B cell (primary cell): ENCODE measurements at regions not wholly inside any gene's neighbourhood (a gene's known extent, or its start where the extent isn't known, plus 50 kb on each side); places are given as distances from the start of the nearest gene placed in this dataset.

ENCODE experiments used
- ATAC-seq: fragments of 200-7000 bp; cut with Tn5 transposase; one replicate; pipeline ENCODE4 v1.10.0; 2021; ENCODE audit warnings: low read depth, mild to moderate bottlenecking, moderate number of reproducible peaks, moderate library complexity
- CTCF ChIA-PET: fragments of 350-600 bp; sonication (Branson Sonifier 250); formaldehyde crosslinking; loops from one replicate; lab custom pipeline; 2021; ENCODE audit warnings: antibody characterized with exemption, inconsistent platforms; lab: Charles Lee
- POLR2A ChIA-PET: fragments of 350-600 bp; sonication (Branson Sonifier 250); formaldehyde crosslinking; loops from one replicate; lab custom pipeline; 2021; ENCODE audit warnings: antibody characterized with exemption; lab: Charles Lee
- DNase-seq: peaks from one replicate; pipeline ENCODE4 v3.0.0; 2013
- H2AFZ ChIP-seq: 2 replicates; pipeline ENCODE4 v1.6.1; 2012; ENCODE audit warnings: mild to moderate bottlenecking, low read depth, low read length; ENCODE audit not compliant: insufficient read depth, poor library complexity, severe bottlenecking
- H3K27ac ChIP-seq, 2 donors: 1 replicate in 1 of 2; 2 replicates in 1 of 2; pipeline ENCODE4 v1.5.1; 2012 to 2013; ENCODE audit warnings: low read length in 2 of 2, mild to moderate bottlenecking in 2 of 2, moderate library complexity in 1 of 2
- H3K27me3 ChIP-seq, 4 experiments: fragments of 200-600 bp in 1 of 4; sonication (generic) in 1 of 4; replicated peaks in 1 of 4; 1 replicate in 2 of 4; 2 replicates in 2 of 4; pipeline versions ENCODE4 v1.6.1 to v1.7.0; 2013 to 2016; ENCODE audit warnings: low read length in 3 of 4, mild to moderate bottlenecking in 2 of 4, mixed read lengths in 1 of 4, moderate library complexity in 1 of 4; ENCODE audit not compliant: insufficient read depth in 4 of 4, control insufficient read depth in 3 of 4; ENCODE audit errors: control extremely low read depth in 1 of 4
- H3K36me3 ChIP-seq, 2 experiments: replicated peaks in 1 of 2; 1 replicate in 1 of 2; 2 replicates in 1 of 2; pipeline versions ENCODE4 v1.6.1 to v1.7.1; 2013; ENCODE audit warnings: low read length in 1 of 2; ENCODE audit not compliant: insufficient read depth in 2 of 2, control insufficient read depth in 1 of 2; ENCODE audit errors: control extremely low read depth in 1 of 2, extremely low read depth in 1 of 2
- H3K4me1 ChIP-seq, 2 donors: fragments of 200-600 bp in 1 of 2; sonication (generic) in 1 of 2; 1 replicate in 1 of 2; 2 replicates in 1 of 2; pipeline versions ENCODE4 v1.5.1 to v1.6.1; 2013 to 2017; ENCODE audit warnings: low read length in 2 of 2; ENCODE audit not compliant: control insufficient read depth in 2 of 2, insufficient read depth in 2 of 2
- H3K4me2 ChIP-seq: replicated peaks from 2 replicates; pipeline ENCODE3; 2012; ENCODE audit warnings: mild to moderate bottlenecking, low read depth, low read length; ENCODE audit not compliant: poor library complexity, severe bottlenecking
- H3K4me3 ChIP-seq, 5 experiments: fragments of 200-600 bp in 1 of 5; sonication (generic) in 1 of 5; 1 replicate in 3 of 5; 2 replicates in 2 of 5; pipeline versions ENCODE4 v1.5.1 to v1.7.0; 2011 to 2016; ENCODE audit warnings: low read length in 4 of 5, mild to moderate bottlenecking in 4 of 5, low read depth in 2 of 5, control low read depth in 1 of 5, moderate library complexity in 1 of 5; ENCODE audit not compliant: insufficient read depth in 1 of 5; ENCODE audit errors: control extremely low read depth in 1 of 5, extremely low read depth in 1 of 5
- H3K79me2 ChIP-seq: fragments of 200-600 bp; sonication (generic); one replicate; pipeline ENCODE4 v1.6.0; 2016; ENCODE audit warnings: low read length; ENCODE audit not compliant: control insufficient read depth, insufficient read depth
- H3K9ac ChIP-seq: fragments of 200-600 bp; sonication (generic); 2 replicates; pipeline ENCODE4 v1.6.1; 2017; ENCODE audit warnings: mild to moderate bottlenecking, low read length, moderate library complexity
- H3K9me3 ChIP-seq, 3 donors: one replicate each; pipeline versions ENCODE4 v1.6.1 to v1.7.1; 2013; ENCODE audit warnings: low read length in 2 of 3; ENCODE audit not compliant: control insufficient read depth in 2 of 3, insufficient read depth in 1 of 3; ENCODE audit errors: control extremely low read depth in 1 of 3
- H4K20me1 ChIP-seq: 2 replicates; pipeline ENCODE4 v1.6.0; 2012; ENCODE audit warnings: mild to moderate bottlenecking, low read length; ENCODE audit not compliant: insufficient read depth, control insufficient read depth, poor library complexity, severe bottlenecking
- H3K27ac Mint-ChIP-seq: one replicate; pipeline ENCODE4 v1.8.0; 2021; ENCODE audit warnings: mixed read lengths
- H3K27me3 Mint-ChIP-seq: one replicate; pipeline ENCODE4 v1.8.0; 2021; ENCODE audit warnings: mixed read lengths
- H3K4me1 Mint-ChIP-seq: one replicate; pipeline ENCODE4 v1.8.0; 2021; ENCODE audit warnings: mixed read lengths
- H3K4me3 Mint-ChIP-seq: one replicate; pipeline ENCODE4 v1.8.0; 2021; ENCODE audit warnings: mixed read lengths
- H3K9me3 Mint-ChIP-seq: one replicate; pipeline ENCODE4 v1.8.0; 2022; ENCODE audit warnings: mixed read lengths; ENCODE audit not compliant: insufficient read depth
- CTCF ChIP-seq: fragments of 200-600 bp; IDR thresholded peaks from one replicate; pipeline ENCODE4 v1.8.0; 2022; ENCODE audit warnings: antibody characterized with exemption, mild to moderate bottlenecking
- EZH2 ChIP-seq: IDR thresholded peaks from 2 replicates; pipeline ENCODE4 v1.6.1; 2012; ENCODE audit warnings: borderline replicate concordance, low read depth, mild to moderate bottlenecking, moderate library complexity, low read length; ENCODE audit not compliant: insufficient read depth, poor library complexity, severe bottlenecking
- WGBS: methylation state at CpG from one replicate; pipeline ENCODE4 v1.1.5; 2013; ENCODE audit warnings: missing lambda C conversion rate; ENCODE audit not compliant: insufficient coverage; 5-methylcytosine and 5-hydroxymethylcytosine counted together
- intact Hi-C: fragments of 100-400 bp; cut with micrococcal nuclease; formaldehyde crosslinking; loops from one replicate; pipeline ENCODE4 v1.10.0; 2022

- Histone ChIP-seq H3K9me3 (peaks cover 0 to under 1% (median 0%) of the 10 kb centered on the region in 3 donors), H3K36me3 (no peaks in the 10 kb centered on the region), H3K4me1 (no peaks in the 10 kb centered on the region), H3K27ac (no peak overlapping the region), H4K20me1 (no peaks in the 10 kb centered on the region), H3K27me3 (no peaks in the 10 kb centered on the region), H3K4me3 (no peak overlapping the region), H3K79me2 (no peaks in the 10 kb centered on the region), H2AFZ (no peak overlapping the region), H3K4me2 (no peak overlapping the region), H3K9ac (no peak overlapping the region)
- Mint-ChIP-seq H3K4me3 (no peak overlapping the region), H3K4me1 (no peaks in the 10 kb centered on the region), H3K27me3 (no peaks in the 10 kb centered on the region), H3K9me3 (no peaks in the 10 kb centered on the region), H3K27ac (no peak overlapping the region)
- intact Hi-C loops = no loop called here
- CTCF ChIA-PET = no interaction called here
- TF ChIP-seq CTCF = no peak
- no peak for TF ChIP-seq EZH2
- WGBS = 100% methylated on average over 1 of the region's 4 CpGs
- no peak for DNase-seq
- POLR2A ChIA-PET = no interaction called here
- no peak for ATAC-seq
These were observed 551.2 kb upstream of the CCDC54 start for GRCh38 chr3:106825962-106826605.

DNA sequence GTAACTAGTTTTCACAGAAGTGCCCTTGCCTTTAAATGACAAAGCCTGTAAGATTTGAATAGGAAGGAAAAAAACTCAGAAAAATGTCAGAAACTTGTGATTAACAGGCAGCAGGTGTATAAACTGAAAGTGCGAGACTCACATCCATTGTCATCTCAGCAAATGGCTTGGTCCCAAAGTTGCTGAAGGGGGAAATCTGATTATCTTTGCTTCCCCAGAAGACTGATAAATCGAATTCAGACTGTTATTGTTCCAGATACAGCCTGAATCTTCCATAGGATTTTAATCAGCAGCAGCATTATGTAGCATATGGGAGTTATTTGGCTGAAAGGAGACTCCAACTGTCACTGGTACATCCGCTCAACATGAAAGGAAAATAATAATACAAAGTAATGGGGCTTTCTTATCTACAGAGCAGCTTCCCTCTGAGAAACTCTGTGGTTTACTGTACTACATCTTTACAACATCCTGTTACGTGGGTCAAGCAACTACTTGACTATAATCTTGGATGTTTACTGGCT is 550.4 kb upstream of the CCDC54 start:
- ATAC-seq = no peak
- H3K27ac ChIP-seq = no peak overlapping the region
- POLR2A ChIA-PET = interaction anchor here (0.5 kb wide), 1 partner anchor 197 kb away, joined by 7 read pairs; no protein-coding TSS in a partner anchor

More for the DNA sequence above, 550.4 kb upstream of the CCDC54 start:
- H3K9me3 Mint-ChIP-seq = peaks cover under 1% of the 10 kb centered on the region
- Histone ChIP-seq H3K4me1 (no peaks in the 10 kb centered on the region), H3K27me3 (no peaks in the 10 kb centered on the region), H3K4me3 (no peak overlapping the region), H3K9me3 (peaks cover 0 to 3% (median 0%) of the 10 kb centered on the region in 3 donors), H3K36me3 (no peaks in the 10 kb centered on the region), H4K20me1 (no peaks in the 10 kb centered on the region), H3K9ac (no peak overlapping the region), H2AFZ (no peak overlapping the region), H3K4me2 (no peak overlapping the region), H3K79me2 (no peaks in the 10 kb centered on the region)
- no peaks in the 10 kb centered on the region for H3K4me1 Mint-ChIP-seq
- no CpG with 5 or more reads among the region's 4 CpGs for WGBS
- no peaks in the 10 kb centered on the region for H3K27me3 Mint-ChIP-seq
- intact Hi-C loops = no loop called here
- CTCF ChIA-PET = no interaction called here
- no peak overlapping the region for H3K4me3 Mint-ChIP-seq
- no peak overlapping the region for H3K27ac Mint-ChIP-seq
- DNase-seq = no peak
- TF ChIP-seq CTCF (no peak), EZH2 (no peak)
